ENCODE measurements at regions not wholly inside any gene's neighbourhood (a gene's known extent, or its start where the extent isn't known, plus 50 kb on each side); places are given as distances from the start of the nearest gene placed in this dataset.
"Not testable (repeated sequence)": the region's sequence is repeated elsewhere in the genome, so short reads cannot be mapped to it uniquely, and the experiment has no call there.

- DNase-seq, result no peak
Observed at GRCh38 chr20:1845163-1845523, 50.1 kb upstream of the SIRPA start.

DNA sequence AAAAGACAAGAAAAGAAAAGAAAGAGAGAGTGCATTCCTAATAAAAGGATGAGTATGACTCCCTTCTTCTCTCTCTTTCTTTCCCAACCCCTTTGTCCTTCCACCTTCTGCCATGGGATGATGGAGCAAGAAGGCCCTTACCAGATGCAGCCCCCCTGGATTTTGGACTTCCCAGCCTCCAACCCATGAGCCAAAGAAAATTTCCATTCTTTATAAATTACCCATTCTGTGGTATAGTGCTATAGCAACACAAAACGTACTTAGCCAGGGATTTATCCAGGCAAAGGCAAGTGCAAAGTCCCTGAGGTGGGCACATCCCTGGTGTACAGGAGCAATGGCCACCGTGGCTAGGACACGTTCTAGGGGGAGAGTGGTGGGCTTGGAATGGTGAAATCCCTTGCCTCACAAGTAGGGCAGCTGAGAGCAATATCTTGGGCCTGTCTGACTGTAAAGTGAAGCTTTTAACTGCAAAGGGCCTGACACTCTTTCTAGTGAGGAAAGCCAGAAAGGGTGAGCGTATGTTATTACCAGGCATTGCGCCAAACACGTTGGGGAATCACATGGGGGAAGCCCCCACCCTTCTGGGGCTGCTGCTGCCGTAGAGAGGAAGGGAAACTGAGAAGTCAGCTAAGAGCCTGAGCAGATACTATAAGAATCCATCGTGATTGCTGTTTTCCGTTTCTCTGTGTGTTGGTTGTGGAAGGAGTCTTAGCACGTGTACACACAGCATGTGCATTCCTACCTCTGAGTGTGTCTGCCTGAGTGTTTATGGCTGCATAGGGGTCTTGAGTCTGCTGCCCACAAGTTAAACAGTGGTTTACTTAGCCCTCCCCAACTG lies 50.7 kb upstream of the SIRPA start:
- no peak for DNase-seq

GRCh38 chr20:1842281-1842680 lies 52.9 kb upstream of the SIRPA start:
- DNase-seq, result no peak

- DNase-seq, result no peak
Observed at GRCh38 chr20:1841554-1842140, 53.6 kb upstream of the SIRPA start.

- no peak for DNase-seq
Observed at GRCh38 chr20:1840817-1841553, 54.2 kb upstream of the SIRPA start.

- DNase-seq, result not testable (repeated sequence)
Observed at GRCh38 chr20:1839376-1840317, 55.6 kb upstream of the SIRPA start.

DNA sequence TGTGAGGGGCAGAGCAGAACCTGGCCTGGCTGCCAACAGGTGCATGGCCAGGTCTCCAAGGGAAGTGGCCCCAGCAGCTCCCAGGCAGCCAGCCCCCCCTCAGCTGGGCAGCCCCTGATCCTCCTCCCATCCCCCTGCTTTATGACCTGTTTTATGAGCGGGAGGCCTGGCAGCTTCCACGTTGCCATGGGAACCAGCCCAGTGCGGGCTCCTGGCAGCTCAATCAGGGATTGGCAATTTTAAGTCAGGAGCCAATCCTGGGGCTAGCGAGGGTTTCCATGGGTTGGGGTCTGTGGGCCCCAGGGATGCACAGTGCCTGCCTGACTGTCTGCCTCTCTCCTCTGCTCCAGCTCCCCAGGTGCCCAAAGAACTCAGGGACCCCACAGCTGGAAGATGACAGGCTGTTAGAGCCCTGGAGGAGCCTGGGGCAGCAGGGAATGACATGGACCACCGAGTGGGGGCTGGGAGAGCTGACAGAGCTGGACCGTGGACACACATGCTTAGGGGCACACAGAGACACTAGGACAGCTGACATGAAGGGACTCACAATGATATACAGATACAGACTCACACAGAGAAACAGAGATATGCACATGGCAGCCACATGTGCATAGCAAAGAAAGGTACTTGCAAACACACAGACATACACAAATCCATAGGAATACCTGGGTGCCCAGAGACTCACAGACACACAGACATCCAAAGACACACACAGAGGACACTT lies 56.5 kb upstream of the SIRPA start:
- no peak for DNase-seq

GRCh38 chr20:1835186-1836035 lies 59.8 kb upstream of the SIRPA start:
- DNase-seq, result no peak

GRCh38 chr20:1833728-1834726 lies 61.2 kb upstream of the SIRPA start:
- no peak for DNase-seq

DNA sequence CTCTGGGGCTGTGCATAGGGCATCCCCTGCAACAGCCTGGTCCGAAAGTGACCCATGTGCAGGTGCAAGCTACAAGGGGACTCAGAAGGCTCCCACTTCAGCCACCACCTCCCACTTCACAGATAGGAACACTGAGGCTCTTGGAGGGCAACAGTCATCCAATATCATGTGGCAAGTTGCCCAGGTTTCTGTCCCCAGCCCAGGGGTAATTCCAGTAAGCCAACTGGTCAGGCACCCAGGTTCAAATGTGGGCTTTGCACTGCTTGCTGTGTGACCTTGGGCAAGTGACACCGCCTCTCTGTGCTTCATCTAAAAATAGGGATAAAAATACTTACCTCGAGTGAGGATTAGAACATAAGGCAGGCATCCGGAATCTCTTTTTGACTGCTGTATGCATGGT lies 62.0 kb upstream of the SIRPA start:
- no peak for DNase-seq

DNA sequence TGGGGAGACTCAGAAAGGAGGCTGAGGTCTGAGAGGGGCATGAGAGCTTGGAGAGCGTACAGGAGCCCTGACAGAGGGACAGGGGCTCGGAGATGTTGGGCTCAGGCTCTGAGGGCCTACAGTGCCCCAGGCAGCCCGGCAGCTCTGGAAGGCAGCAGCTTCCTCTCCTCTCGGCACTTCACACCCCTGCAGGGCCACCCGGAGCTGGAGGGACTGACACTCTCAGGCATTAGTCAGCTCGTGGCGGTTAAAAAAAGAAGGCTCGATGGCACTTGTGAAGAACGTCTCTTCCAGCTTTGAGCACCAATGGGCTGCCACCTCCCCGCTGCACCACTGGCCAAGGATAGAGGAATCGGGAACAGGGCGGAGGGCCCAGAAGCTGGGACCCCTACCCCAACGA lies 62.6 kb upstream of the SIRPA start:
- DNase-seq, result no peak

DNA sequence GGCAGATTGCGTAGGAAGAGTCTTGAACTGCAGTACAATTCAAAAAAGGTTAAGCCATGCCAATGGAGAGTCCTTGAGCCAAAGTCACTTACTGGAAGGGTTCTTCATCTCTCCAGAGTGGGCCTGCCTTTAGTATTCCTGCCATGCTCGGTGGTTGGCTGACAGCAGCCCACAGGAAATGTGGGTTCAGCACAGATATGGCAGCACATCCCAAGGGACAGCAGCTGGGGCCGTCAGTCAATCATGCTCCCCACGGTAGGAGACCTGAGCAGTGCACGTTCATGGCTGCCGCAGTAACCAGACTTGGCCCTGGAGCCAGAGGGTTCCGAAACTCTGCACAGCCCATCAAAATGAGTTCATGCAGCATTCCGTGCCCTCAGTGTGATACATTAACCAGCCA lies 63.6 kb upstream of the SIRPA start:
- DNase-seq, result no peak

DNA sequence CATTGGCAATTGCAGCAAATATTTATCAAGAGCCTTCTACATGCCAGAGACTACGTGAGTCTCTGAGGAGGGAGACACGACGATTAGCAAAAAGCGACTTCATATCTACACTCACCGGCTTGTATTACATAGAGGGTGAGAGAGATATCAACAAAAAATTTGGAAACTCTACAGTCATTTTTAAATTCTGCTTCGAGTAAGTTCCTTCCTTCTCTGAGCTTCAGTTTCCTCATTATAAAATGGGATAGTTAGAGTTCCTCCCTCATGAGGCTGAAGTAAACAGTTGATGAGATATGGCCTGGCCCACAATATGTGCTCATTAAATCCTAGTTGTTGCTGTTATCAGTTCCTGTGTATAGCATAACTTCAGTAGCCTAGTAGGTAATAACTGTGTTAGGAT lies 64.1 kb upstream of the SIRPA start:
- no peak for DNase-seq

DNA sequence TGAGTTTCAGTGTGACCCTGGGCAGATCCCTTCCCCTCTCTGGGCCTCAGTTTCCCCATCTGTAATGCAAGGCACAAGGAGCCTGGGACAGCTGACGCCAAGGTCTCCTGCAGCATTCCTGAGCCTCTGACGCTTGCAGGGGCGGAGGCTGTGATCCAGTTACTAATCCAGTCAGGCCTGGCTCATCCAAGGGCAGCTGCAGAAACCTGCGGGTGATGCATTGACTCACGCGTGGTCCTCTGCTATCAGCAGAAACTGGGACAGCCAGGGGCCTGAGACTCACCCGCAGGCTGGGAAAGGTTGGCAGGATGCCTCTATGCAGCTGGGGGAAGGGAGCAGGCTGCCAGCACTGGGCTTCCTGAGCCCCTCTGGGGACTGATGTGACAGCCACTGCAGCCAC lies 65.0 kb upstream of the SIRPA start:
- no peak for DNase-seq

GRCh38 chr20:1829531-1829930 lies 65.7 kb upstream of the SIRPA start:
- DNase-seq, result no peak

DNA sequence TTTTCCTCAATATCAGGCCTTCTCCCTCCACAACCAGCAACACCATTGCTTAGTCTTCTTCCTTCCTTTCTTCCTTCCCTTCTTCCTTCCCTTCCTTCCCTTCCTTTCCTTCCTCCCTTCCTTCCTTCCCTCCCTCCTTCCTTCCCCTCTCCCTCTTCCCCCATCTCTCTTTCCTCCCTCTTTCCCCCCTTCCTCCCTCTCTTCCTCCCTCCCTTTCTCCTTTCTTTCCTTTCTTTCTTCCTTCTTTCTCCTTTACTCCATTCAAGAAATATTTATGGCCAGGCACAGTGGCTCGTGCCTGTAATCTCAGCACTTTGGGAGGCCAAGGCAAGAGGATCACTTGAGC lies 66.4 kb upstream of the SIRPA start:
- no peak for DNase-seq

DNA sequence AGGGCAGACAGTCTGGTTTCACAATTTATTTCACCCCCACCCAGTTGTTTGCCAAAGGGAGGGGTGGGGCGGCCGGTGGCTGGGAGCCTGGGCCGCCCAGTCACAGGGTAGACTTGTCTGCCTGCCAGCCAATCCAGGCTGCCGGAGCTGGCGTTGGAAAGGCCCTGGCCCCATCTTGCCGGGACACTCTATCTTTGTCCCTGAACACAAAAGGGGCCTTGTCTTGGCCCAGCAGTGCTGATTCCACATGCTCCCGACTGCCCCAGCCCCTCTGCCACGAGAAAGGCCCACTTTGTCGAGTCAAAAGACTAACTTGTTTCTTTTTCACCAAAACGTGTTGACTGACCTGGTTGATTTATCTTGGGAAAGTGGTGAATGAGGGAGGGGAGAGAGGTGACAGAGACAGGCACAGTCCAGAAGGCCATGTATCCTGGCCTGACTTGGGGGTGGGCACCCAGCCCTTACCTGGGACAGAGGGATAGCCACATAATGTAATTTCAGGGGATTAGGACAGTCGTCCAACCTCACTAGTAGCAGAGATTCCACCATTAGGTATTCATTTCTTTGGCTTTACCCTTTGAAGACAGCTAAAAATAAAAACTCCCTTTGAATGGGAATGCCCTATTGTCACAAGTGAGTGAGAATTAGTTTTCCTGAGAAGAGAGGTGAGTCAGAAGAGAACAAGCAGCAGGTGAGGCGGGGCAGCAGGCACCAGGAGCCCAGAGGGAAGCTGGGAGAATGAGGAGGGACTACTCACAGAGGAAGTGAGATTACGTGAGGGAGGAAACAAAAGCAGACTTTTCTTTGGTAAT lies 67.0 kb upstream of the SIRPA start:
- no peak for DNase-seq

- no peak for DNase-seq
Observed at GRCh38 chr20:1827510-1827973, 67.7 kb upstream of the SIRPA start.

GRCh38 chr20:1825938-1826445 lies 69.2 kb upstream of the SIRPA start:
- no peak for DNase-seq

All from activated CD4-positive, CD25-positive, alpha-beta regulatory T cell (primary cell).